HepG2 (cell line): ENCODE measurements at regions not wholly inside any gene's neighbourhood (a gene's known extent, or its start where the extent isn't known, plus 50 kb on each side); places are given as distances from the start of the nearest gene placed in this dataset.

Experiments
- DMAP1 ChIP-seq: IDR thresholded peaks from 2 replicates; pipeline ENCODE4 v1.6.1; 2016
- EED ChIP-seq: sonication (generic); formaldehyde crosslinking; IDR thresholded peaks from 2 replicates; pipeline ENCODE4 v1.5.0; 2020; ENCODE audit warnings: mild to moderate bottlenecking, missing genetic modification reagents
- FOXP4 ChIP-seq: sonication (generic); formaldehyde crosslinking; IDR thresholded peaks from 2 replicates; pipeline ENCODE4 v1.4.0; 2020; ENCODE audit warnings: missing genetic modification reagents
- HINFP ChIP-seq: sonication (generic); formaldehyde crosslinking; IDR thresholded peaks from 2 replicates; pipeline ENCODE4 v1.4.0; 2020; ENCODE audit warnings: low read depth, mild to moderate bottlenecking, missing genetic modification reagents
- HMG20A ChIP-seq: IDR thresholded peaks from 2 replicates; pipeline ENCODE4 v1.6.1; 2016; ENCODE audit warnings: borderline replicate concordance
- HOXA5 ChIP-seq: sonication (generic); formaldehyde crosslinking; IDR thresholded peaks from 2 replicates; pipeline ENCODE4 v1.4.0; 2020; ENCODE audit warnings: missing genetic modification reagents
- KLF15 ChIP-seq: sonication (generic); formaldehyde crosslinking; IDR thresholded peaks from 2 replicates; pipeline ENCODE4 v1.8.1; 2023; ENCODE audit warnings: borderline replicate concordance, mild to moderate bottlenecking, inconsistent platforms, missing genetic modification reagents, mixed read lengths
- LBX2 ChIP-seq: sonication (generic); formaldehyde crosslinking; IDR thresholded peaks from 2 replicates; pipeline ENCODE4 v1.5.0; 2020; ENCODE audit warnings: missing genetic modification reagents, mild to moderate bottlenecking, borderline replicate concordance
- MEF2D ChIP-seq: sonication (generic); formaldehyde crosslinking; IDR thresholded peaks from 2 replicates; pipeline ENCODE4 v1.5.1; 2020; ENCODE audit warnings: mild to moderate bottlenecking, missing genetic modification reagents
- NFAT5 ChIP-seq: sonication (generic); formaldehyde crosslinking; IDR thresholded peaks from 2 replicates; pipeline ENCODE4 v1.4.0; 2020; ENCODE audit warnings: missing genetic modification reagents
- NFKBIZ ChIP-seq: IDR thresholded peaks from 2 replicates; pipeline ENCODE4 v1.6.1; 2018; ENCODE audit warnings: missing genetic modification reagents, missing compliant biosample characterization
- SAP130 ChIP-seq: IDR thresholded peaks from 2 replicates; pipeline ENCODE4 v1.6.1; 2016; ENCODE audit warnings: low read depth
- THAP7 ChIP-seq: sonication (generic); formaldehyde crosslinking; IDR thresholded peaks from 2 replicates; pipeline ENCODE4 v1.8.1; 2023; ENCODE audit warnings: mild to moderate bottlenecking, missing genetic modification reagents
- ZFP36 ChIP-seq: fragments of 150-350 bp; IDR thresholded peaks from 2 replicates; pipeline ENCODE4 v1.6.1; 2018; ENCODE audit warnings: borderline replicate concordance, low read length, low read depth; ENCODE audit not compliant: partially characterized antibody
- ZNF331 ChIP-seq: sonication (generic); formaldehyde crosslinking; IDR thresholded peaks from 2 replicates; pipeline ENCODE4 v1.4.0; 2020; ENCODE audit warnings: missing genetic modification reagents
- ZNF382 ChIP-seq: sonication (generic); formaldehyde crosslinking; IDR thresholded peaks from 2 replicates; pipeline ENCODE4 v1.5.0; 2020; ENCODE audit warnings: missing genetic modification reagents, mild to moderate bottlenecking, borderline replicate concordance
- ZNF503 ChIP-seq: sonication (generic); formaldehyde crosslinking; IDR thresholded peaks from 2 replicates; pipeline ENCODE4 v1.4.0; 2020; ENCODE audit warnings: missing genetic modification reagents
- ZNF615 ChIP-seq: sonication (generic); formaldehyde crosslinking; IDR thresholded peaks from 2 replicates; pipeline ENCODE4 v1.5.0; 2020; ENCODE audit warnings: mild to moderate bottlenecking, missing genetic modification reagents, borderline replicate concordance
- ZNF644 ChIP-seq: IDR thresholded peaks from 2 replicates; pipeline ENCODE4 v1.6.1; 2016; ENCODE audit warnings: low read depth
- ZNF792 ChIP-seq: IDR thresholded peaks from 2 replicates; pipeline ENCODE4 v1.6.1; 2016

- TF ChIP-seq NFAT5 (CRISPR knock-in tag) (no peak), KLF15 (CRISPR knock-in tag) (no peak), ZFP36 (no peak), SAP130 (CRISPR knock-in tag) (0 out of 2 replicates have a peak, but pooled peaks have one; percentile 17), FOXP4 (CRISPR knock-in tag) (peak; percentile 69), ZNF382 (CRISPR knock-in tag) (no peak), MEF2D (CRISPR knock-in tag) (no peak), HMG20A (CRISPR knock-in tag) (peak; percentile 61; the same call in 1 of the 2 replicates), THAP7 (CRISPR knock-in tag) (no peak), NFKBIZ (CRISPR knock-in tag) (no peak), EED (CRISPR knock-in tag) (no peak), ZNF615 (CRISPR knock-in tag) (no peak), ZNF503 (CRISPR knock-in tag) (no peak), ZNF644 (CRISPR knock-in tag) (0 out of 2 replicates have a peak, but pooled peaks have one; percentile 18), HOXA5 (CRISPR knock-in tag) (0 out of 2 replicates have a peak, but pooled peaks have one; percentile 21), LBX2 (CRISPR knock-in tag) (no peak), ZNF331 (CRISPR knock-in tag) (peak; percentile 28; the same call in 1 of the 2 replicates), ZNF792 (CRISPR knock-in tag) (no peak), HINFP (no peak), DMAP1 (no peak)
These were observed 153.6 kb upstream of the TENT5A start (continued) for GRCh38 chr6:81906041-81906440.
